GM12864 (cell line): ENCODE measurements at regions not wholly inside any gene's neighbourhood (a gene's known extent, or its start where the extent isn't known, plus 50 kb on each side); places are given as distances from the start of the nearest gene placed in this dataset.
"Not testable (repeated sequence)": the region's sequence is repeated elsewhere in the genome, so short reads cannot be mapped to it uniquely, and the experiment has no call there.

ENCODE experiments used
- DNase-seq: peaks from one replicate; pipeline ENCODE4 v3.0.0-alpha.2; 2011; ENCODE audit warnings: low read depth
- H3K4me3 ChIP-seq: 2 replicates; pipeline ENCODE4 v1.5.1; 2011; ENCODE audit warnings: mild to moderate bottlenecking, low read depth, low read length, control low read depth
- CTCF ChIP-seq: IDR thresholded peaks from 2 replicates; pipeline ENCODE4 v1.5.1; 2011; ENCODE audit warnings: low read depth, mild to moderate bottlenecking, moderate library complexity, low read length, control low read depth, inconsistent platforms; ENCODE audit errors: missing control alignments

GRCh38 chr19:20482721-20483120 lies 82.9 kb downstream of the ZNF737 start:
- no peak overlapping the region for H3K4me3 ChIP-seq
- no peak for TF ChIP-seq CTCF
- no peak for DNase-seq

GRCh38 chr19:20481736-20482135 lies 83.8 kb downstream of the ZNF737 start:
- DNase-seq = no peak
- no peak overlapping the region for H3K4me3 ChIP-seq
- TF ChIP-seq CTCF = no peak

- no peak overlapping the region for H3K4me3 ChIP-seq
- TF ChIP-seq CTCF = no peak
- DNase-seq = no peak
These were observed 86.1 kb downstream of the ZNF737 start for GRCh38 chr19:20479483-20479882.

GRCh38 chr19:20478936-20479335 lies 86.6 kb downstream of the ZNF737 start:
- no peak for TF ChIP-seq CTCF
- DNase-seq = no peak
- H3K4me3 ChIP-seq = no peak overlapping the region

- H3K4me3 ChIP-seq = no peak overlapping the region
- DNase-seq = no peak
- no peak for TF ChIP-seq CTCF
These were observed 92.7 kb downstream of the ZNF737 start for GRCh38 chr19:20472854-20473253.

GRCh38 chr19:20471431-20471830 lies 94.2 kb downstream of the ZNF737 start:
- no peak overlapping the region for H3K4me3 ChIP-seq
- no peak for DNase-seq
- TF ChIP-seq CTCF = no peak

GRCh38 chr19:20470345-20471135 lies 95.0 kb downstream of the ZNF737 start:
- no peak for TF ChIP-seq CTCF
- DNase-seq = no peak
- H3K4me3 ChIP-seq = no peak overlapping the region

- not testable (repeated sequence) for DNase-seq
These were observed 99.0 kb downstream of the ZNF737 start for GRCh38 chr19:20466638-20466990.

GRCh38 chr19:20465922-20466637 lies 99.5 kb downstream of the ZNF737 start:
- not testable (repeated sequence) for DNase-seq, H3K4me3 ChIP-seq

More at GRCh38 chr19:20466638-20466990, 99.0 kb downstream of the ZNF737 start:
- not testable (repeated sequence) for H3K4me3 ChIP-seq
